ENCODE measurements at regions not wholly inside any gene's neighbourhood (a gene's known extent, or its start where the extent isn't known, plus 50 kb on each side); places are given as distances from the start of the nearest gene placed in this dataset.

DNA sequence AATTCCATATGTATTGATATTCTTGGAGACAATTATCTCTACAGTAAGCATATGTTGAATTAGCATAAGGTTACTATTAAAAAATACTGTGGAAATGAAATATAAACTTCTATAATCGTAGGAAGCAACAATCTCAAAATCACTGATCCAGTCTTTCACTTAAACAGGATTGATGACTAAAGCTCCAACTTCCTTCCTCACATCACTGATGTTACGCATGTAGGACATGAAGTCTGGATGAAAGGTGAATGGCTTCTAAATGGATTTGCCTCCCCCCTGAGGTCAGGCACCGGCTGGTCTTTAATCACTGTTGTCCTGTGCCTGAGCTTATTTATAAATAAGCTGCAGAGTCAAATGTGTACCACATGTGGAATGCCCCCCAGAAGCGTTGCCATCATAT, 157.1 kb upstream of the NFIB start:
- no peak for TF ChIP-seq YY1 (IDR thresholded peaks at IDR 0.05; ENCODE audit: insufficient read depth, insufficient read length)
- no peak for TF ChIP-seq SUZ12 (IDR thresholded peaks at IDR 0.05; ENCODE audit: extremely low read depth, insufficient read depth, insufficient read length)

All from NT2/D1 (cell line).